Endothelial cell of umbilical vein (primary cell): ENCODE measurements at regions not wholly inside any gene's neighbourhood (a gene's known extent, or its start where the extent isn't known, plus 50 kb on each side); places are given as distances from the start of the nearest gene placed in this dataset.

ENCODE experiments used
- BruUV-seq: library from RNA; stranded (reverse); fragments of 400-500 nt; replicated peaks from 2 replicates; lab custom pipeline; 2021; lab: Mats Ljungman, UMichigan
- CTCF ChIA-PET: fragments of 300-600, 350-600 bp; sonication (Branson Sonifier 250); formaldehyde crosslinking; loops from one replicate; lab custom pipeline; 2021; ENCODE audit warnings: antibody characterized with exemption, inconsistent platforms; lab: Charles Lee
- POLR2A ChIA-PET: fragments of 300-600, 350-600 bp; sonication (Branson Sonifier 250); formaldehyde crosslinking; loops from one replicate; lab custom pipeline; 2021; ENCODE audit warnings: antibody characterized with exemption, inconsistent platforms; lab: Charles Lee
- DNase-seq: peaks from one replicate; pipeline ENCODE4 v3.0.0-alpha.2; 2011; ENCODE audit warnings: low read depth, low spot score
- FAIRE-seq: peaks from 2 replicates; lab custom pipeline; 2011; peaks lifted over from hg19 to GRCh38; lab: Jason Lieb, UNC
- H2AFZ ChIP-seq: 2 replicates; pipeline ENCODE4 v1.6.0; 2012; ENCODE audit warnings: low read depth, low read length, control low read depth, inconsistent platforms
- H3K27ac ChIP-seq: 2 replicates; pipeline ENCODE4 v1.5.1; 2011; ENCODE audit warnings: low read depth, mild to moderate bottlenecking, control low read depth, low read length, moderate library complexity; ENCODE audit not compliant: insufficient read depth
- H3K27me3 ChIP-seq, 2 experiments: 2 replicates each; pipeline versions ENCODE4 v1.6.0 to v1.6.1; 2011; ENCODE audit warnings: low read length in 2 of 2, mixed read lengths in 1 of 2; ENCODE audit not compliant: control insufficient read depth in 2 of 2, insufficient read depth in 2 of 2
- H3K36me3 ChIP-seq, 2 experiments: 2 replicates in 1 of 2; 3 replicates in 1 of 2; pipeline ENCODE4 v1.5.1; 2011; ENCODE audit warnings: low read length in 2 of 2, mild to moderate bottlenecking in 1 of 2, moderate library complexity in 1 of 2; ENCODE audit not compliant: control insufficient read depth in 2 of 2, insufficient read depth in 2 of 2; ENCODE audit errors: extremely low read depth in 1 of 2
- H3K4me1 ChIP-seq: 3 replicates; pipeline ENCODE4 v1.5.1; 2011; ENCODE audit warnings: mild to moderate bottlenecking, low read length; ENCODE audit not compliant: control insufficient read depth, insufficient read depth; ENCODE audit errors: extremely low read depth
- H3K4me2 ChIP-seq: 2 replicates; pipeline ENCODE4 v1.6.1; 2011; ENCODE audit warnings: low read length, control low read depth, mixed read lengths; ENCODE audit not compliant: insufficient read depth
- H3K4me3 ChIP-seq, 3 experiments: fragments of 200-600 bp in 1 of 3; sonication (generic), shearing (Covaris generic) in 1 of 3; replicated peaks in 1 of 3; 2 replicates each; pipeline ENCODE4 v1.5.1; 2011 to 2016; ENCODE audit warnings: control low read depth in 3 of 3, low read length in 3 of 3, mild to moderate bottlenecking in 2 of 3, inconsistent platforms in 1 of 3, low read depth in 1 of 3, moderate library complexity in 1 of 3; ENCODE audit not compliant: insufficient read depth in 1 of 3
- H3K79me2 ChIP-seq: 2 replicates; pipeline ENCODE4 v1.6.0; 2012; ENCODE audit warnings: low read length, inconsistent platforms; ENCODE audit not compliant: control insufficient read depth, insufficient read depth
- H3K9ac ChIP-seq: replicated peaks from 2 replicates; pipeline ENCODE3; 2011; ENCODE audit warnings: low read length, control low read depth; ENCODE audit not compliant: insufficient read depth; ENCODE audit errors: extremely low read depth
- H3K9me1 ChIP-seq: replicated peaks from 3 replicates; pipeline ENCODE4 v1.6.0; 2011; ENCODE audit warnings: mild to moderate bottlenecking, low read length; ENCODE audit not compliant: control insufficient read depth, insufficient read depth; ENCODE audit errors: extremely low read depth
- H3K9me3 ChIP-seq: replicated peaks from 2 replicates; pipeline ENCODE4 v1.5.1; 2012; ENCODE audit warnings: low read length, inconsistent platforms; ENCODE audit not compliant: control insufficient read depth, insufficient read depth
- H4K20me1 ChIP-seq: replicated peaks from 2 replicates; pipeline ENCODE3; 2011; ENCODE audit warnings: mild to moderate bottlenecking, low read length; ENCODE audit not compliant: control insufficient read depth, insufficient read depth; ENCODE audit errors: extremely low read depth
- CTCF ChIP-seq, 2 donors: IDR thresholded peaks; 1 replicate in 1 of 2; 2 replicates in 1 of 2; pipeline ENCODE4 v1.5.1; 2011; ENCODE audit warnings: low read length in 2 of 2, mild to moderate bottlenecking in 2 of 2, moderate library complexity in 2 of 2, control low read depth in 1 of 2, inconsistent platforms in 1 of 2, low read depth in 1 of 2; ENCODE audit not compliant: insufficient read depth in 1 of 2; ENCODE audit errors: extremely low read depth in 1 of 2
- EZH2 ChIP-seq: IDR thresholded peaks from 2 replicates; pipeline ENCODE4 v1.6.1; 2012; ENCODE audit warnings: borderline replicate concordance, low read depth, mild to moderate bottlenecking, moderate library complexity, low read length, inconsistent platforms; ENCODE audit not compliant: severe bottlenecking
- FOS ChIP-seq: IDR thresholded peaks from 2 replicates; pipeline ENCODE4 v1.6.1; 2011; ENCODE audit warnings: mild to moderate bottlenecking, low read length, moderate library complexity, borderline replicate concordance; ENCODE audit not compliant: insufficient read depth
- MAX ChIP-seq: IDR thresholded peaks from 2 replicates; pipeline ENCODE4 v1.6.1; 2011; ENCODE audit not compliant: insufficient read depth, insufficient read length
- MYC ChIP-seq: IDR thresholded peaks from one replicate; pipeline ENCODE4 v1.6.1; 2011; ENCODE audit warnings: mild to moderate bottlenecking, low read depth, low read length
- POLR2A ChIP-seq: IDR thresholded peaks from 2 replicates; pipeline ENCODE4 v1.6.1; 2012; ENCODE audit warnings: low read depth, mild to moderate bottlenecking, control low read depth, low read length
- dilution Hi-C: fragments of 300-500 bp; cut with MboI; formaldehyde crosslinking; loops from one replicate; pipeline ENCODE4 v1.15.0; 2019; ENCODE audit warnings: low sequenced_read_pairs; ENCODE audit not compliant: extremely low pct_ligation_motif_present
- intact Hi-C: fragments of 100-400 bp; cut with micrococcal nuclease; formaldehyde crosslinking; loops from one replicate; pipeline ENCODE4 v1.10.0; 2022

- ChIA-PET CTCF (interaction anchor here (0.7 to 7.2 kb wide), 52 partner anchors 8 to 961 kb away, joined by 3 to 124 read pairs (median 7); partner anchors contain the start of gene IL12A), POLR2A (interaction anchor here (1.0 to 1.4 kb wide), 3 partner anchors 40 to 48 kb away, joined by 4 to 7 read pairs (median 5); no protein-coding TSS in a partner anchor)
- H3K9me1 ChIP-seq, result no peaks in the 10 kb centered on the region
- no peaks in the 10 kb centered on the region for H3K36me3 ChIP-seq
- no peak for DNase-seq
- BruUV-seq, result no TSS peak
- no peaks in the 10 kb centered on the region for H3K27me3 ChIP-seq
- H4K20me1 ChIP-seq, result no peaks in the 10 kb centered on the region
- H3K9ac ChIP-seq, result no peak overlapping the region
- H3K4me2 ChIP-seq, result no peak overlapping the region
- no peak overlapping the region for H2AFZ ChIP-seq
- H3K79me2 ChIP-seq, result peaks cover 72% of the 10 kb centered on the region
- H3K4me1 ChIP-seq, result peaks cover 18% of the 10 kb centered on the region
- H3K9me3 ChIP-seq, result no peaks in the 10 kb centered on the region
- intact Hi-C loops, result loop anchor here (1.0 to 10.0 kb wide), 9 partner anchors 31 to 539 kb away; no protein-coding TSS in a partner anchor
- H3K4me3 ChIP-seq, result no peak overlapping the region
- dilution Hi-C loops, result no loop called here
- TF ChIP-seq EZH2, result no peak
- no peak for TF ChIP-seq FOS
- no peak for TF ChIP-seq CTCF (IDR thresholded peaks at IDR 0.05; ENCODE audit: extremely low read depth in 1 of 2, insufficient read depth in 1 of 2, low read depth in 1 of 2, low read length in 2 of 2)
- TF ChIP-seq MYC, result no peak
- TF ChIP-seq POLR2A, result no peak
- no peak for TF ChIP-seq MAX
- FAIRE-seq, result no peak
- H3K27ac ChIP-seq, result no peak overlapping the region
Observed at GRCh38 chr3:159805411-159805772, 183.2 kb upstream of the IL12A start.
